Smooth muscle cell (in vitro differentiated cells): ENCODE measurements at regions not wholly inside any gene's neighbourhood (a gene's known extent, or its start where the extent isn't known, plus 50 kb on each side); places are given as distances from the start of the nearest gene placed in this dataset.

Experiments
- DNase-seq: peaks from one replicate; lab custom pipeline; 2025; ENCODE audit not compliant: unreplicated experiment; lab: John Stamatoyannopoulos, UW
- H2AFZ ChIP-seq: fragments of 200-600 bp; sonication (generic); 2 replicates; pipeline ENCODE4 v1.6.0; 2016; ENCODE audit warnings: antibody characterized with exemption, low read depth, mild to moderate bottlenecking
- H3F3A ChIP-seq: fragments of 200-600 bp; sonication (generic); 2 replicates; pipeline ENCODE4 v1.6.0; 2017; ENCODE audit warnings: antibody characterized with exemption, low read depth
- H3K27ac ChIP-seq: fragments of 200-600 bp; sonication (generic); 2 replicates; pipeline ENCODE4 v1.5.1; 2016; ENCODE audit warnings: low read depth, mild to moderate bottlenecking
- H3K27me3 ChIP-seq: fragments of 200-600 bp; sonication (generic); 2 replicates; pipeline ENCODE4 v1.6.1; 2016; ENCODE audit warnings: low read depth, mild to moderate bottlenecking
- H3K36me3 ChIP-seq: fragments of 200-600 bp; sonication (generic); 2 replicates; pipeline ENCODE4 v1.5.1; 2016; ENCODE audit warnings: low read depth
- H3K4me1 ChIP-seq: fragments of 200-600 bp; sonication (generic); 2 replicates; pipeline ENCODE4 v1.5.1; 2016; ENCODE audit warnings: low read depth
- H3K4me2 ChIP-seq: fragments of 200-600 bp; sonication (generic); 2 replicates; pipeline ENCODE4 v1.6.0; 2016; ENCODE audit warnings: mild to moderate bottlenecking
- H3K4me3 ChIP-seq: fragments of 200-600 bp; sonication (generic); 2 replicates; pipeline ENCODE4 v1.5.1; 2016; ENCODE audit warnings: mild to moderate bottlenecking
- H3K79me2 ChIP-seq: fragments of 200-600 bp; sonication (generic); 2 replicates; pipeline ENCODE4 v1.6.0; 2016; ENCODE audit warnings: low read depth, mild to moderate bottlenecking
- H3K9ac ChIP-seq: fragments of 200-600 bp; sonication (generic); 2 replicates; pipeline ENCODE4 v1.6.0; 2016; ENCODE audit warnings: low read depth
- H3K9me3 ChIP-seq: fragments of 200-600 bp; sonication (generic); replicated peaks from 2 replicates; pipeline ENCODE4 v1.5.1; 2016; ENCODE audit warnings: low read depth
- H4K20me1 ChIP-seq: fragments of 200-600 bp; sonication (generic); 2 replicates; pipeline ENCODE4 v1.6.0; 2016; ENCODE audit warnings: low read depth
- WGBS: methylation state at CpG from one replicate; pipeline ENCODE4 v1.1.7; 2016; ENCODE audit warnings: low lambda C conversion rate; 5-methylcytosine and 5-hydroxymethylcytosine counted together
- TF ChIP-seq, protein P1 (sequence below): fragments of 200-600 bp; sonication (generic); IDR thresholded peaks from 2 replicates; pipeline ENCODE4 v1.5.1; 2017; ENCODE audit warnings: borderline replicate concordance, mild to moderate bottlenecking, antibody characterized with exemption; ENCODE audit not compliant: insufficient read depth, poor library complexity, severe bottlenecking

DNA sequence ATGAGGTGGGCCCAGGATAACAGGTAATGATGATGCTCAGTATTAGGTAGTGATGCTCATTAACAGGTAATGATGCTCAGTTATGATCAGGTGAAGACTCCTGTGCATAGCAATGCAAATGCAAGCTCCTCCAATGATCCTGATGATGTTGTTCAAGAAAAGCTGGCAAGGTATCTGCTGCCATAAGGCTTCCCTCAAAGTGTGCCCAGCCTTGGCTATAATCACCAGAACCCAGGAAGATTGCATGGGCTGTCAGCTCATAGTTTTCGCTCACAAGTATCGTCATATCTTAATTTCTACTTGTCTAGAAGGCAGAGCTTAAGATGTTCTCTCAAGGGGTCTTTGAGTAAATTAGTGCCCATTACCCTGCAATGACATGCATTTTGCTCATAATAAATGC, 366.2 kb upstream of the CLNK start:
- TF ChIP-seq, protein P1, sequence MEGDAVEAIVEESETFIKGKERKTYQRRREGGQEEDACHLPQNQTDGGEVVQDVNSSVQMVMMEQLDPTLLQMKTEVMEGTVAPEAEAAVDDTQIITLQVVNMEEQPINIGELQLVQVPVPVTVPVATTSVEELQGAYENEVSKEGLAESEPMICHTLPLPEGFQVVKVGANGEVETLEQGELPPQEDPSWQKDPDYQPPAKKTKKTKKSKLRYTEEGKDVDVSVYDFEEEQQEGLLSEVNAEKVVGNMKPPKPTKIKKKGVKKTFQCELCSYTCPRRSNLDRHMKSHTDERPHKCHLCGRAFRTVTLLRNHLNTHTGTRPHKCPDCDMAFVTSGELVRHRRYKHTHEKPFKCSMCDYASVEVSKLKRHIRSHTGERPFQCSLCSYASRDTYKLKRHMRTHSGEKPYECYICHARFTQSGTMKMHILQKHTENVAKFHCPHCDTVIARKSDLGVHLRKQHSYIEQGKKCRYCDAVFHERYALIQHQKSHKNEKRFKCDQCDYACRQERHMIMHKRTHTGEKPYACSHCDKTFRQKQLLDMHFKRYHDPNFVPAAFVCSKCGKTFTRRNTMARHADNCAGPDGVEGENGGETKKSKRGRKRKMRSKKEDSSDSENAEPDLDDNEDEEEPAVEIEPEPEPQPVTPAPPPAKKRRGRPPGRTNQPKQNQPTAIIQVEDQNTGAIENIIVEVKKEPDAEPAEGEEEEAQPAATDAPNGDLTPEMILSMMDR, result no peak
- Histone ChIP-seq H3K9ac (no peak overlapping the region), H3K4me3 (no peak overlapping the region)

GRCh38 chr4:11049001-11049400, 364.4 kb upstream of the CLNK start:
- 92% methylated on average over 2 of the region's 2 CpGs for WGBS

More for the DNA sequence above, 366.2 kb upstream of the CLNK start:
- Histone ChIP-seq H3F3A (no peaks in the 10 kb centered on the region), H3K9me3 (no peaks in the 10 kb centered on the region), H4K20me1 (no peaks in the 10 kb centered on the region), H3K4me1 (no peaks in the 10 kb centered on the region), H3K27ac (no peak overlapping the region), H2AFZ (no peak overlapping the region), H3K79me2 (no peaks in the 10 kb centered on the region), H3K27me3 (no peaks in the 10 kb centered on the region), H3K36me3 (no peaks in the 10 kb centered on the region), H3K4me2 (no peak overlapping the region)
- 97% methylated on average over 2 of the region's 2 CpGs for WGBS
- no peak for DNase-seq

GRCh38 chr4:11042760-11043159, 358.2 kb upstream of the CLNK start:
- Histone ChIP-seq H3K4me2 (no peak overlapping the region), H3K79me2 (no peaks in the 10 kb centered on the region), H3K27ac (no peak overlapping the region), H3K36me3 (no peaks in the 10 kb centered on the region), H3K4me3 (no peak overlapping the region), H3K27me3 (no peaks in the 10 kb centered on the region), H3K9me3 (no peaks in the 10 kb centered on the region), H2AFZ (no peak overlapping the region), H4K20me1 (no peaks in the 10 kb centered on the region), H3K9ac (no peak overlapping the region), H3F3A (no peaks in the 10 kb centered on the region), H3K4me1 (peaks cover 8% of the 10 kb centered on the region)
- TF ChIP-seq, protein P1, result no peak
- 96% methylated on average over 3 of the region's 3 CpGs for WGBS
- DNase-seq, result no peak

More at GRCh38 chr4:11049001-11049400, 364.4 kb upstream of the CLNK start:
- Histone ChIP-seq H3K4me2 (no peak overlapping the region), H3K9ac (no peak overlapping the region), H3K9me3 (no peaks in the 10 kb centered on the region), H3K4me3 (no peak overlapping the region), H3K79me2 (no peaks in the 10 kb centered on the region), H3K27me3 (no peaks in the 10 kb centered on the region), H3F3A (no peaks in the 10 kb centered on the region), H3K27ac (no peak overlapping the region), H3K36me3 (no peaks in the 10 kb centered on the region), H2AFZ (no peak overlapping the region), H4K20me1 (no peaks in the 10 kb centered on the region), H3K4me1 (no peaks in the 10 kb centered on the region)
- TF ChIP-seq, protein P1, result no peak
- no peak for DNase-seq

DNA sequence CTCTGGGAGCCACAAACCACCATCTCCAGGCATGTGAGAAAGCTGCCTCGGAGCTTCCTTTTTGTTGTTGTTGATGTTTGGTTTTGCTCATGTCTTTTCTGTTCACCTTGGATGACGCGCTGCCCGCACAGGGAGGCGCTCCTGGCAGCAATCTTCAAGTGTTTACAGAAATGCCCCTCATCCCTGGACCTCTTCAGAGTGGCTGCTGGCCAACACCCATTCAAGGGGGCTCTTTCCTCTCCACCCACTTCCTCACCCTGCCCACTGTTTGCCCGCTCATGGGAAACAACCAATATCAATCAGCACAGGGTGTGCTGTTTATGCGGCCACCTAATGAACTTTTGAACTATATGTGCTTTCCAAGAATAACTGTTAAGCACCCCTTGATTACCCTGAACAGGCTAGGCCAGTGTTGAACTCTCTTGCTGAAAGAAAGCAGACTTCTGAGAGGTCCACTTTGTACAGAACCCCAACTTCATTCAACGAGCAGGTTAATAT, 355.1 kb upstream of the CLNK start:
- H3K9ac ChIP-seq, result no peak overlapping the region
- H2AFZ ChIP-seq, result no peak overlapping the region
- H3K4me1 ChIP-seq, result peaks cover 14% of the 10 kb centered on the region
- WGBS, result 86% methylated on average over 8 of the region's 8 CpGs
- no peak overlapping the region for H3K4me3 ChIP-seq
- DNase-seq, result no peak
- no peak overlapping the region for H3K27ac ChIP-seq
- H3K27me3 ChIP-seq, result no peaks in the 10 kb centered on the region
- no peaks in the 10 kb centered on the region for H4K20me1 ChIP-seq
- H3F3A ChIP-seq, result no peaks in the 10 kb centered on the region
- TF ChIP-seq, protein P1, result no peak
- no peaks in the 10 kb centered on the region for H3K79me2 ChIP-seq
- no peak overlapping the region for H3K4me2 ChIP-seq
- H3K36me3 ChIP-seq, result no peaks in the 10 kb centered on the region
- no peaks in the 10 kb centered on the region for H3K9me3 ChIP-seq
